ENCODE measurements at regions not wholly inside any gene's neighbourhood (a gene's known extent, or its start where the extent isn't known, plus 50 kb on each side); places are given as distances from the start of the nearest gene placed in this dataset.

GRCh38 chr9:135196474-135196873 lies 109.0 kb downstream of the OLFM1 start:
- Histone ChIP-seq H3K9ac (no peak overlapping the region), H3K27me3 (ENCODE audit: insufficient read depth, low read depth) (no peaks in the 10 kb centered on the region; the same call in 1 of the 2 replicates), H3K4me2 (no peak overlapping the region), H3K79me2 (ENCODE audit: insufficient read depth, low read depth) (no peaks in the 10 kb centered on the region), H3K27ac (no peak overlapping the region), H2AFZ (ENCODE audit: low read depth) (no peak overlapping the region), H3K4me3 (IDR thresholded peaks at IDR 0.05; ENCODE audit: insufficient read depth, low read depth, low read length) (no peak overlapping the region), H3K36me3 (ENCODE audit: insufficient read depth) (no peaks in the 10 kb centered on the region), H4K20me1 (ENCODE audit: insufficient read depth) (no peaks in the 10 kb centered on the region), H3K4me1 (ENCODE audit: low read depth, poor library complexity, severe bottlenecking) (no peaks in the 10 kb centered on the region)
- no peak for TF ChIP-seq CTCF (conservative IDR thresholded peaks at IDR 0.05; ENCODE audit: low read depth, low read length)

GRCh38 chr9:135198144-135198543 lies 110.7 kb downstream of the OLFM1 start:
- no peak overlapping the region for H3K4me3 ChIP-seq (IDR thresholded peaks at IDR 0.05; ENCODE audit: insufficient read depth, low read depth, low read length)
- TF ChIP-seq CTCF (conservative IDR thresholded peaks at IDR 0.05; ENCODE audit: low read depth, low read length): no peak
- no peak overlapping the region for H3K4me2 ChIP-seq
- H3K9ac ChIP-seq: no peak overlapping the region
- no peaks in the 10 kb centered on the region for H3K79me2 ChIP-seq (ENCODE audit: insufficient read depth, low read depth)
- H2AFZ ChIP-seq (ENCODE audit: low read depth): no peak overlapping the region
- H3K27ac ChIP-seq: no peak overlapping the region
- no peaks in the 10 kb centered on the region for H3K36me3 ChIP-seq (ENCODE audit: insufficient read depth)
- H3K27me3 ChIP-seq (ENCODE audit: insufficient read depth, low read depth): no peaks in the 10 kb centered on the region; the same call in 1 of the 2 replicates
- H4K20me1 ChIP-seq (ENCODE audit: insufficient read depth): no peaks in the 10 kb centered on the region
- H3K4me1 ChIP-seq (ENCODE audit: low read depth, poor library complexity, severe bottlenecking): no peaks in the 10 kb centered on the region

- Histone ChIP-seq H3K4me1 (ENCODE audit: low read depth, poor library complexity, severe bottlenecking) (no peaks in the 10 kb centered on the region), H3K36me3 (ENCODE audit: insufficient read depth) (no peaks in the 10 kb centered on the region), H3K27me3 (ENCODE audit: insufficient read depth, low read depth) (no peaks in the 10 kb centered on the region; the same call in 1 of the 2 replicates), H4K20me1 (ENCODE audit: insufficient read depth) (no peaks in the 10 kb centered on the region), H3K9ac (no peak overlapping the region), H3K4me3 (IDR thresholded peaks at IDR 0.05; ENCODE audit: insufficient read depth, low read depth, low read length) (no peak overlapping the region), H2AFZ (ENCODE audit: low read depth) (no peak overlapping the region), H3K79me2 (ENCODE audit: insufficient read depth, low read depth) (no peaks in the 10 kb centered on the region), H3K4me2 (no peak overlapping the region), H3K27ac (no peak overlapping the region)
- no peak for TF ChIP-seq CTCF (conservative IDR thresholded peaks at IDR 0.05; ENCODE audit: low read depth, low read length)
These were observed 111.3 kb downstream of the OLFM1 start for GRCh38 chr9:135198586-135199285.

GRCh38 chr9:135199489-135199888 lies 112.0 kb downstream of the OLFM1 start:
- Histone ChIP-seq H3K36me3 (ENCODE audit: insufficient read depth) (no peaks in the 10 kb centered on the region), H3K79me2 (ENCODE audit: insufficient read depth, low read depth) (no peaks in the 10 kb centered on the region), H3K4me2 (no peak overlapping the region), H3K27ac (no peak overlapping the region), H3K27me3 (ENCODE audit: insufficient read depth, low read depth) (no peaks in the 10 kb centered on the region; the same call in 1 of the 2 replicates), H4K20me1 (ENCODE audit: insufficient read depth) (no peaks in the 10 kb centered on the region), H2AFZ (ENCODE audit: low read depth) (no peak overlapping the region), H3K4me1 (ENCODE audit: low read depth, poor library complexity, severe bottlenecking) (no peaks in the 10 kb centered on the region), H3K9ac (no peak overlapping the region), H3K4me3 (IDR thresholded peaks at IDR 0.05; ENCODE audit: insufficient read depth, low read depth, low read length) (no peak overlapping the region)
- TF ChIP-seq CTCF (conservative IDR thresholded peaks at IDR 0.05; ENCODE audit: low read depth, low read length): no peak
